ENCODE measurements at regions not wholly inside any gene's neighbourhood (a gene's known extent, or its start where the extent isn't known, plus 50 kb on each side); places are given as distances from the start of the nearest gene placed in this dataset.

- TF ChIP-seq CTCF (IDR thresholded peaks at IDR 0.05; ENCODE audit: low read length) = no peak
- TF ChIP-seq EZH2 (IDR thresholded peaks at IDR 0.05; ENCODE audit: borderline replicate concordance, low read length) = no peak
Measured at GRCh38 chr6:48505621-48506020, 394.6 kb upstream of the PTCHD4 start.

Measured in OCI-LY1 (cell line).